Activated T-cell treated with anti-CD3 and anti-CD28 coated beads, Interleukin-2, amount 50 U/mL, for 24 hours (primary cell): ENCODE measurements at regions not wholly inside any gene's neighbourhood (a gene's known extent, or its start where the extent isn't known, plus 50 kb on each side); places are given as distances from the start of the nearest gene placed in this dataset.
"Not testable (repeated sequence)": the region's sequence is repeated elsewhere in the genome, so short reads cannot be mapped to it uniquely, and the experiment has no call there.

Experiments
- DNase-seq: peaks from one replicate; pipeline ENCODE4 v3.0.0-alpha.2; 2020
- H3K27ac Mint-ChIP-seq: 2 replicates; pipeline ENCODE4 v1.8.0; 2020; ENCODE audit warnings: mild to moderate bottlenecking, mixed read lengths
- H3K27me3 Mint-ChIP-seq: 2 replicates; pipeline ENCODE4 v1.8.0; 2020; ENCODE audit warnings: mixed read lengths
- H3K36me3 Mint-ChIP-seq: 2 replicates; pipeline ENCODE4 v1.8.0; 2020; ENCODE audit warnings: low read depth, mixed read lengths
- H3K4me1 Mint-ChIP-seq: 2 replicates; pipeline ENCODE4 v1.8.0; 2020; ENCODE audit warnings: low read depth, mixed read lengths
- H3K4me3 Mint-ChIP-seq: 2 replicates; pipeline ENCODE4 v1.8.0; 2020; ENCODE audit warnings: mild to moderate bottlenecking, moderate library complexity, mixed read lengths
- H3K9me3 Mint-ChIP-seq: 2 replicates; pipeline ENCODE4 v1.8.0; 2020; ENCODE audit warnings: mixed read lengths

DNA sequence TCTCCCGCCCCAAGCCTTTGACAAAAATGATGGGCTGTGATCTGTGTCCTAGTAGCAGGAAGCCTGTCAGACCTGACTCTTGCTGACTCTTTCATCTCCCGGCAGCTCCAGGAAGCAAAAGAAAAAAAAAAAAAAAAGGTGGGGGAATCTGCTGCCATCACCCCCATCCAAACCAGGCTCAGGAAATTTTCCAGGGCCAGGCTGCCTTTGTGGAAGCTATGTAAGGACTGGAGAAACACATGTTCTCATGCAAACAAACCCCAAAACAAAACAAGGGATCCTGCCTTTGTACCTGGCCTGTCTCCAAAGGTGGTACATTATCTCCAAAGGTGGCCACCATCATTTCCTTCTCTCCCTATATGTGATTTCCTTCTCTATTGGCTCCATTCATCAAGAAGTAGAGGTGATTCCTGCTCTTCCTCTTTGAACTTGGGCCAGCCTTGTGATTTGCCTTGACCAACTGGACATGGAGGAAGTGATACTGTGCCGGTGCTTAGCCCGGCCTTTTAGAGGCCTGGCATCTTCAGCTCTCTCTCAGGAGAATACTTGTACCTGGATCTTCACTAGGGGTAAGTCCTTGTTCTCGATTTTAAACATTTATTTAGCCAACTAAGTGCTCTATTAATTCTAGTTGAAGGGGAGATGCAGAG lies 192.2 kb upstream of the SVIL start:
- H3K9me3 Mint-ChIP-seq = peaks cover 4% of the 10 kb centered on the region
- H3K4me1 Mint-ChIP-seq = no peaks in the 10 kb centered on the region
- no peak overlapping the region for H3K4me3 Mint-ChIP-seq
- no peaks in the 10 kb centered on the region for H3K36me3 Mint-ChIP-seq
- peaks cover 10% of the 10 kb centered on the region for H3K27me3 Mint-ChIP-seq
- DNase-seq = no peak
- H3K27ac Mint-ChIP-seq = no peak overlapping the region

DNA sequence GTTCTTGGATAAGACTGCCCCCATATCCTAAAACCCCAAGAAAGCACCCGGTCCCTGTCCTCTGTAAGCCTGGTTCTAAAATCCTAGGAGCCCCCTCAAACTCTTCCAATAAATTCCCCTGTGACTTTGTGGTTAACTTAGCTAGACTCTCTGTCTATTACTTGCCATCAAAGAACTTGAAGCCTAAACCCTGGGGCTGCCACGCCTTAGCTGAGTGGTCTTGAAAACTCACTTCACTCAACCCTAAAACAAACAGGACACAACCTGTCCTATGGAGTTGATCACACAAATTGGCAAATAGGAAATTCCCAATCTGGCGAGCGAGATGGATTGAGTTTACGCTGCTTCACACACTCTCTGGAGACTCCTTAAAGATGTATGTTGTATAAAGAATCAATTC lies 191.4 kb upstream of the SVIL start:
- Mint-ChIP-seq H3K36me3 (no peaks in the 10 kb centered on the region), H3K4me1 (no peaks in the 10 kb centered on the region), H3K4me3 (no peak overlapping the region), H3K27ac (no peak overlapping the region), H3K9me3 (peaks cover 4% of the 10 kb centered on the region), H3K27me3 (peaks cover 16% of the 10 kb centered on the region)
- DNase-seq = no peak

GRCh38 chr10:29823553-29824080 lies 188.8 kb upstream of the SVIL start:
- Mint-ChIP-seq H3K27ac (no peak overlapping the region), H3K4me3 (no peak overlapping the region), H3K9me3 (no peaks in the 10 kb centered on the region)

GRCh38 chr10:29820890-29821461 lies 186.2 kb upstream of the SVIL start:
- DNase-seq = no peak
- Mint-ChIP-seq H3K27ac (no peak overlapping the region), H3K4me1 (no peaks in the 10 kb centered on the region), H3K36me3 (no peaks in the 10 kb centered on the region), H3K4me3 (no peak overlapping the region), H3K27me3 (peaks cover 22% of the 10 kb centered on the region), H3K9me3 (no peaks in the 10 kb centered on the region)

More at GRCh38 chr10:29823553-29824080, 188.8 kb upstream of the SVIL start:
- no peaks in the 10 kb centered on the region for H3K36me3 Mint-ChIP-seq
- no peaks in the 10 kb centered on the region for H3K4me1 Mint-ChIP-seq
- DNase-seq = no peak
- H3K27me3 Mint-ChIP-seq = peaks cover 19% of the 10 kb centered on the region

- H3K9me3 Mint-ChIP-seq = no peaks in the 10 kb centered on the region
- H3K4me3 Mint-ChIP-seq = no peak overlapping the region
- no peak for DNase-seq
- H3K36me3 Mint-ChIP-seq = no peaks in the 10 kb centered on the region
- H3K4me1 Mint-ChIP-seq = peaks cover 6% of the 10 kb centered on the region
- peaks cover 13% of the 10 kb centered on the region for H3K27me3 Mint-ChIP-seq
- H3K27ac Mint-ChIP-seq = no peak overlapping the region
Observed at GRCh38 chr10:29816801-29817558, 182.2 kb upstream of the SVIL start.

DNA sequence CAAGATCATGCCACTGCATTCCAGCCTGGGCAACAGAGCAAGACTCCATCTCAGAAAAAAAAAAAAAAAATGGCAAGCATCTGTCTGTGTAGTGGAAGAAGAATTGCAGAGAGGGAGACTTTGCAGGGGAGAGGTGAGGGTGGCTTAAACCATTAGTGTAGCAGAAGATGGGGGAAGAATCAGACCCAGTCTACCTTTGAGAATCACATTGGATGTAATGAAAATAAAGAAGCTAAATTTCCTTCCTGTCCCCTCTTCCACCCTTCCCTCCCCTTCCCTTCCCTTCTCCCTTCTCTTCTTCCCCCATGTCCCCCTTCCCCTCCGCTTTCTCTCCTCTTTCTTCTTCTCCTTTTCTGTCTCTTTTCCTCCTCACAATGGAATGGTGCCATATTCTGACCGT lies 180.8 kb upstream of the SVIL start:
- no peak overlapping the region for H3K27ac Mint-ChIP-seq
- DNase-seq = no peak
- H3K4me3 Mint-ChIP-seq = no peak overlapping the region
- H3K9me3 Mint-ChIP-seq = no peaks in the 10 kb centered on the region
- H3K4me1 Mint-ChIP-seq = peaks cover 20% of the 10 kb centered on the region
- H3K27me3 Mint-ChIP-seq = peaks cover 12% of the 10 kb centered on the region
- H3K36me3 Mint-ChIP-seq = no peaks in the 10 kb centered on the region

- H3K4me1 Mint-ChIP-seq = peaks cover 28% of the 10 kb centered on the region
- H3K27ac Mint-ChIP-seq = no peak overlapping the region
- no peaks in the 10 kb centered on the region for H3K36me3 Mint-ChIP-seq
- H3K9me3 Mint-ChIP-seq = no peaks in the 10 kb centered on the region
- H3K4me3 Mint-ChIP-seq = no peak overlapping the region
- no peak for DNase-seq
- H3K27me3 Mint-ChIP-seq = peaks cover 23% of the 10 kb centered on the region
Observed at GRCh38 chr10:29811751-29812427, 177.1 kb upstream of the SVIL start.

- Mint-ChIP-seq H3K27me3 (peaks cover 28% of the 10 kb centered on the region), H3K9me3 (no peaks in the 10 kb centered on the region), H3K4me3 (no peak overlapping the region), H3K27ac (peak overlapping the region; percentile 30), H3K36me3 (no peaks in the 10 kb centered on the region), H3K4me1 (peaks cover 28% of the 10 kb centered on the region)
- DNase-seq = no peak
Observed at GRCh38 chr10:29810816-29811215, 176.0 kb upstream of the SVIL start.

- not testable (repeated sequence) for DNase-seq, H3K36me3 Mint-ChIP-seq, H3K9me3 Mint-ChIP-seq, H3K4me3 Mint-ChIP-seq
- Mint-ChIP-seq H3K27me3 (peaks cover 34% of the 10 kb centered on the region), H3K4me1 (peaks cover 28% of the 10 kb centered on the region), H3K27ac (peak overlapping the region; percentile 30)
Observed at GRCh38 chr10:29810231-29810630, 175.5 kb upstream of the SVIL start.

DNA sequence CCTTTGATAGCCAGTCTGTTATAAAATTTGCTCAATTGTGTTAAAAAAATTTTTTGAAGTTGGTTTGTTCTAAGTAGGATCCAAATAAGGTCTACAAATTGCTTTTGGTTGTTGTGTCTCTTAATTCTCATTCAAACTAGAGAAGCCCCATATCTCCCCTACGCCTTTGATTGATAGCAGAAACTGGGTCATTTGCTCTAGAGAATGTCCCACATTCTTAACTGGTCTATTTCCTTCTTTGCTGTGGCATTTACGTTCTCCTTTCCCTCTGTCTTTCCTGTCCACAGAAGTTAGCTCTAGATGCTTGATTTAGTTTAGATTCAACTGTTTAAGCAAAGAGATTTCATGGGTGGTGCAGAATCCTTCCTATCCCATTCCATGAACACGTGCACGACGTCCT lies 174.6 kb upstream of the SVIL start:
- H3K27ac Mint-ChIP-seq = no peak overlapping the region
- H3K4me1 Mint-ChIP-seq = peaks cover 34% of the 10 kb centered on the region
- H3K4me3 Mint-ChIP-seq = no peak overlapping the region
- DNase-seq = no peak
- H3K36me3 Mint-ChIP-seq = no peaks in the 10 kb centered on the region
- peaks cover 38% of the 10 kb centered on the region for H3K27me3 Mint-ChIP-seq
- peaks cover 5% of the 10 kb centered on the region for H3K9me3 Mint-ChIP-seq

DNA sequence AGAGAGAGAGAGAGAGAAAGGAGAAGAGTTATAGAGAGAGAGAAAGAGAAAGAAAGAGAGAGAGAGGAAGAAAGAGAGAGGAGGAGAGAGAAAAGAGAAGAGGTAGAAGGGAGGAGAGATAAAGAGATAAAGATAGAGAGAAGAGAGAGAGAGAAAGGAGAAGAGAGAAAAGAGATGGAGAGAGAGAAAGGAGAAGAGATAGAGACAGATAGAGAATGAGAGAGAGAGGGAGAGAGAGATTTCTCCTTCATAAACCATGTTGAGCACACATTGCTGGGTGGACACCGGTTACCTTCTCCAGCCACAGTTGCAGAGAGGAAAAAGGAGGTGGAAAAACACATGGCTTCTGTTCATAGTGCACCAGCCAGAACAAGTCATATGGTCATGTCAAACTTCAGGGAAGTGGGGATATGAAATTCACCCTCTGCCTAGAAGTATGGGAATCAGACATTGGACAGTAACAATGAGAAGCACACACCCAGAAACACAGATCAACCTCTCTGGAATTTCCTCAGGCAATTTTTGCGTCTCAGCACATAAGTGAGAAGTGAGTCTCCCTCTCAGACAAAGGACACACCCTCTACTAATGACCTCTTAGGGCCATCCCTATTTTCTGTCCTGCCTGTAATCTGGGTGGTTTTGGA lies 172.5 kb upstream of the SVIL start:
- no peaks in the 10 kb centered on the region for H3K36me3 Mint-ChIP-seq
- H3K9me3 Mint-ChIP-seq = peaks cover 5% of the 10 kb centered on the region
- DNase-seq = no peak
- no peak overlapping the region for H3K27ac Mint-ChIP-seq
- H3K27me3 Mint-ChIP-seq = peaks cover 46% of the 10 kb centered on the region
- peaks cover 42% of the 10 kb centered on the region for H3K4me1 Mint-ChIP-seq
- no peak overlapping the region for H3K4me3 Mint-ChIP-seq

- Mint-ChIP-seq H3K36me3 (no peaks in the 10 kb centered on the region), H3K4me3 (no peak overlapping the region), H3K9me3 (peaks cover 5% of the 10 kb centered on the region), H3K27me3 (peaks cover 45% of the 10 kb centered on the region), H3K27ac (no peak overlapping the region), H3K4me1 (peaks cover 33% of the 10 kb centered on the region)
- no peak for DNase-seq
Observed at GRCh38 chr10:29806350-29806788, 171.6 kb upstream of the SVIL start.

GRCh38 chr10:29805134-29805723 lies 170.5 kb upstream of the SVIL start:
- Mint-ChIP-seq H3K4me1 (peaks cover 21% of the 10 kb centered on the region), H3K9me3 (peaks cover 5% of the 10 kb centered on the region), H3K27me3 (peaks cover 34% of the 10 kb centered on the region), H3K27ac (no peak overlapping the region), H3K36me3 (no peaks in the 10 kb centered on the region), H3K4me3 (no peak overlapping the region)
- DNase-seq = no peak
